Natural killer cell (primary cell): ENCODE measurements at regions not wholly inside any gene's neighbourhood (a gene's known extent, or its start where the extent isn't known, plus 50 kb on each side); places are given as distances from the start of the nearest gene placed in this dataset.

Source experiments
- ATAC-seq, 3 donors: fragments of 150-1000 bp in 2 of 3; fragments of 200-7000 bp in 1 of 3; cut with Tn5 transposase; 1 replicate in 1 of 3; 2 replicates in 2 of 3; pipeline ENCODE4 v1.10.0; 2021; ENCODE audit warnings: mild to moderate bottlenecking in 2 of 3, moderate library complexity in 2 of 3
- DNase-seq, 2 donors: peaks; one replicate each; pipeline versions ENCODE4 v3.0.0 to v3.0.0-alpha.2; 2013 to 2021; ENCODE audit warnings: mixed read lengths in 1 of 2
- H3K27ac ChIP-seq: one replicate; pipeline ENCODE4 v1.5.1; 2013; ENCODE audit warnings: mild to moderate bottlenecking, low read length
- H3K27me3 ChIP-seq: one replicate; pipeline ENCODE4 v1.6.1; 2013; ENCODE audit warnings: low read length; ENCODE audit not compliant: control insufficient read depth, insufficient read depth
- H3K36me3 ChIP-seq: one replicate; pipeline ENCODE4 v1.6.1; 2013; ENCODE audit warnings: low read length; ENCODE audit not compliant: control insufficient read depth, insufficient read depth
- H3K4me1 ChIP-seq: one replicate; pipeline ENCODE4 v1.6.1; 2013; ENCODE audit warnings: low read length; ENCODE audit not compliant: control insufficient read depth, insufficient read depth
- H3K4me3 ChIP-seq: one replicate; pipeline ENCODE4 v1.5.1; 2013; ENCODE audit warnings: low read length
- H3K9me3 ChIP-seq: one replicate; pipeline ENCODE4 v1.6.1; 2013; ENCODE audit warnings: low read length; ENCODE audit not compliant: control insufficient read depth, insufficient read depth
- H3K27ac Mint-ChIP-seq, 2 donors: one replicate each; pipeline ENCODE4 v1.8.0; 2022; ENCODE audit warnings: mild to moderate bottlenecking in 2 of 2, mixed read lengths in 2 of 2, moderate library complexity in 1 of 2
- H3K27me3 Mint-ChIP-seq, 2 donors: one replicate each; pipeline ENCODE4 v1.8.0; 2022; ENCODE audit warnings: low read depth in 2 of 2, mixed read lengths in 2 of 2
- H3K36me3 Mint-ChIP-seq: one replicate; pipeline ENCODE4 v1.8.0; 2022; ENCODE audit warnings: mixed read lengths
- H3K4me1 Mint-ChIP-seq, 2 donors: one replicate each; pipeline ENCODE4 v1.8.0; 2022; ENCODE audit warnings: mixed read lengths in 2 of 2
- H3K4me3 Mint-ChIP-seq: one replicate; pipeline ENCODE4 v1.8.0; 2022; ENCODE audit warnings: mild to moderate bottlenecking, moderate library complexity, mixed read lengths
- H3K9me3 Mint-ChIP-seq, 2 donors: one replicate each; pipeline ENCODE4 v1.8.0; 2022; ENCODE audit warnings: mixed read lengths in 2 of 2
- WGBS: methylation state at CpG from one replicate; pipeline ENCODE4 v1.1.7; 2013; ENCODE audit warnings: missing lambda C conversion rate; ENCODE audit not compliant: insufficient coverage; 5-methylcytosine and 5-hydroxymethylcytosine counted together
- intact Hi-C: fragments of 100-400 bp; cut with micrococcal nuclease; formaldehyde crosslinking; loops from one replicate; pipeline ENCODE4 v1.14.2; 2022
- TF ChIP-seq, protein P1 (sequence below): fragments of 200-600 bp; IDR thresholded peaks from one replicate; pipeline ENCODE4 v1.8.0; 2022; ENCODE audit warnings: antibody characterized with exemption

DNA sequence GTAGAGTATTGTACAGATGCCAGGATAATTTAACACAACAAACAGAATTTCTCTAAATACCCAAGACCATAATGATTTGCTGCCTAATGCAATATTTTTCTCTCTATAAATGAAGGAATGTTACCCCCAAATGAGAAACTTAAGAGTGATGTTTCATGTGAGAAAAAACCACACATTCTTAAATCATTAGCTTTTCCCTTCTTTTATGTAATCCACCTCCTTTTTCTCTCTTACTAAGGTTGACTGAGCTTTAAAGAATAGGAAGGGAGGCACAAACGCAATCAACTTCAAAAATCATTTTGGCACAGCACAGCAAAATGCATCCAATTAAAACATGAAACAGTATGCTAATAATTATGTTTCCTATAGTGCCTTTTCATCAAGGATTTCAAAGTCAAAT, 698.1 kb upstream of the CDH2 start:
- no peaks in the 10 kb centered on the region for H3K27me3 ChIP-seq
- TF ChIP-seq, protein P1, sequence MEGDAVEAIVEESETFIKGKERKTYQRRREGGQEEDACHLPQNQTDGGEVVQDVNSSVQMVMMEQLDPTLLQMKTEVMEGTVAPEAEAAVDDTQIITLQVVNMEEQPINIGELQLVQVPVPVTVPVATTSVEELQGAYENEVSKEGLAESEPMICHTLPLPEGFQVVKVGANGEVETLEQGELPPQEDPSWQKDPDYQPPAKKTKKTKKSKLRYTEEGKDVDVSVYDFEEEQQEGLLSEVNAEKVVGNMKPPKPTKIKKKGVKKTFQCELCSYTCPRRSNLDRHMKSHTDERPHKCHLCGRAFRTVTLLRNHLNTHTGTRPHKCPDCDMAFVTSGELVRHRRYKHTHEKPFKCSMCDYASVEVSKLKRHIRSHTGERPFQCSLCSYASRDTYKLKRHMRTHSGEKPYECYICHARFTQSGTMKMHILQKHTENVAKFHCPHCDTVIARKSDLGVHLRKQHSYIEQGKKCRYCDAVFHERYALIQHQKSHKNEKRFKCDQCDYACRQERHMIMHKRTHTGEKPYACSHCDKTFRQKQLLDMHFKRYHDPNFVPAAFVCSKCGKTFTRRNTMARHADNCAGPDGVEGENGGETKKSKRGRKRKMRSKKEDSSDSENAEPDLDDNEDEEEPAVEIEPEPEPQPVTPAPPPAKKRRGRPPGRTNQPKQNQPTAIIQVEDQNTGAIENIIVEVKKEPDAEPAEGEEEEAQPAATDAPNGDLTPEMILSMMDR, result no peak
- intact Hi-C loops, result no loop called here
- H3K36me3 Mint-ChIP-seq, result no peaks in the 10 kb centered on the region
- no peak overlapping the region for H3K27ac ChIP-seq
- 80% methylated on average over 1 of the region's 1 CpG for WGBS
- H3K36me3 ChIP-seq, result no peaks in the 10 kb centered on the region
- no peak overlapping the region for H3K4me3 ChIP-seq
- no peaks in the 10 kb centered on the region for H3K9me3 Mint-ChIP-seq
- no peak overlapping the region for H3K4me3 Mint-ChIP-seq
- DNase-seq (no peak), ATAC-seq (no peak)
- no peaks in the 10 kb centered on the region for H3K27me3 Mint-ChIP-seq
- no peaks in the 10 kb centered on the region for H3K4me1 Mint-ChIP-seq
- no peaks in the 10 kb centered on the region for H3K9me3 ChIP-seq
- H3K4me1 ChIP-seq, result no peaks in the 10 kb centered on the region
- no peak overlapping the region for H3K27ac Mint-ChIP-seq

DNA sequence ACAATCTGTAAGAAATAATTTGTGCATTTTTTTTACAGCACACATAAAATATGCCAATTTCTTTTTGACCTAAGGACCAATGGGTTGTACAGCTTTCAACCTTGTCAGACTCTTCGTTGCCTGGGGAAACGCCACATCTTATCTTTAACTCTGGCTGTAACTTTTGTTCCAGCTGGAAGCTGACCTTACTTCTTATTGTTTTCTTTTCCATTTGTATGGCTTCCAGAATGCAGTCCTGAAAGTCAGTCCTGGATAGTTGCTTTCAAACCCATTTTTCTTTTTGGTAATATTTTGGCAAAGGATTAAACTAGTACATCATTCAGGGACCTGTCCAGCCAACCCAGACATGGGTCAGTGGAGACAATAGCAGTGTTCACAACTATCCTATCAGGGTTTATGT, 686.5 kb upstream of the CDH2 start:
- DNase-seq, result no peak
- intact Hi-C loops, result no loop called here
- Histone ChIP-seq H3K4me1 (no peaks in the 10 kb centered on the region), H3K4me3 (no peak overlapping the region), H3K27ac (no peak overlapping the region), H3K36me3 (no peaks in the 10 kb centered on the region), H3K27me3 (no peaks in the 10 kb centered on the region), H3K9me3 (no peaks in the 10 kb centered on the region)
- Mint-ChIP-seq H3K4me1 (no peaks in the 10 kb centered on the region), H3K9me3 (peaks cover 0 to 6% of the 10 kb centered on the region in 2 donors), H3K27ac (no peak overlapping the region), H3K36me3 (no peaks in the 10 kb centered on the region), H3K4me3 (no peak overlapping the region), H3K27me3 (no peaks in the 10 kb centered on the region)
- WGBS, result 91% methylated on average over 2 of the region's 2 CpGs
- ATAC-seq, result no peak
- TF ChIP-seq, protein P1, result no peak

DNA sequence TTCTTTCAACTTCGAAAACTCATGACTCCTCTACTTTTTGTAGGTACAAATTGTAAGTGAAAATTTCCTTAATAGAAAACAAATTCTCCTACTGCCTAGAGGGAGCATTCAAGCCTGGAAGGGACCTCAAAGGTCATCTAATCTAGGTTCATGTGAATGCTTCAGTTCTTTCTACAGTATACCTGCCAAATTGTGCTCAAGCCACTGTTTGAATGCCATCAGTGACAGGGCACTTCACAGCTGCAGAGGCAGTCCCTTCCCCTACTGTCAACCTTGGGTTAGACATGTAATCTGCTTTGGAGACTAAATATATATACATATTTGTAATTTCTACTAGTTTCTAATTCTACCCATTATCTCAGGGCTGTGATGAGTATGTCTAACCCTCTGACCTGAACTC, 681.3 kb upstream of the CDH2 start:
- intact Hi-C loops, result no loop called here
- Histone ChIP-seq H3K36me3 (no peaks in the 10 kb centered on the region), H3K27ac (no peak overlapping the region), H3K4me1 (no peaks in the 10 kb centered on the region), H3K9me3 (no peaks in the 10 kb centered on the region), H3K27me3 (no peaks in the 10 kb centered on the region), H3K4me3 (no peak overlapping the region)
- Mint-ChIP-seq H3K27me3 (no peaks in the 10 kb centered on the region), H3K36me3 (no peaks in the 10 kb centered on the region), H3K4me3 (no peak overlapping the region), H3K9me3 (no peaks in the 10 kb centered on the region), H3K4me1 (no peaks in the 10 kb centered on the region), H3K27ac (no peak overlapping the region)
- TF ChIP-seq, protein P1, result no peak
- no CpG with 5 or more reads among the region's 1 CpG for WGBS
- DNase-seq (no peak), ATAC-seq (no peak)

DNA sequence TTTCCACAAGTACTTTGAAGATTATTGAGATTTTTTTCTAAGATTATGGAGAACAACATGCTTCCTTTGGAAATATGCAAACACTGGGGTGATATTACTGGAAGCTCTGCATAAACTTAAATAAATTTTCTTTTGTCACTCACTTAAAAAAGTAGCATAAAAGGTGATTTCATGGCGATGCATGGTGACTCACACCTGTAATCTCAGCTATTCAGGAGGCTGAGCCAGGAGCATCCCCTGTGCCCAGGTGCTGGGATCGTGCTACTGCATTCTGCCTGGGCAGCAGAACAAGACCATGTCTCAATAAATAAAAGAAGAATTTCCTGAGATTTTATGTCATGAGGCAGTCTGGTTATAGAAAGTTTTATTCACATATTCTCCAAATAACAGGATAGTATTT, 679.1 kb upstream of the CDH2 start:
- Histone ChIP-seq H3K27ac (no peak overlapping the region), H3K27me3 (no peaks in the 10 kb centered on the region), H3K4me3 (no peak overlapping the region), H3K4me1 (no peaks in the 10 kb centered on the region), H3K36me3 (no peaks in the 10 kb centered on the region), H3K9me3 (no peaks in the 10 kb centered on the region)
- Mint-ChIP-seq H3K36me3 (no peaks in the 10 kb centered on the region), H3K4me3 (no peak overlapping the region), H3K4me1 (no peaks in the 10 kb centered on the region), H3K9me3 (no peaks in the 10 kb centered on the region), H3K27me3 (no peaks in the 10 kb centered on the region), H3K27ac (no peak overlapping the region)
- ATAC-seq (no peak), DNase-seq (no peak)
- intact Hi-C loops, result no loop called here
- 77% methylated on average over 1 of the region's 2 CpGs for whole genome bisulfite sequencing
- TF ChIP-seq, protein P1, result no peak
